GM18868 (cell line): ENCODE measurements at regions not wholly inside any gene's neighbourhood (a gene's known extent, or its start where the extent isn't known, plus 50 kb on each side); places are given as distances from the start of the nearest gene placed in this dataset.
A peak's percentile ranks its signal among the peaks of the same experiment; 100 is the strongest.

Experiments used
- ATAC-seq: cut with Tn5 transposase; IDR thresholded peaks from one replicate; pipeline ENCODE4 v1.9.1; 2021; ENCODE audit warnings: mild to moderate bottlenecking, moderate library complexity; ENCODE audit not compliant: unreplicated experiment

DNA sequence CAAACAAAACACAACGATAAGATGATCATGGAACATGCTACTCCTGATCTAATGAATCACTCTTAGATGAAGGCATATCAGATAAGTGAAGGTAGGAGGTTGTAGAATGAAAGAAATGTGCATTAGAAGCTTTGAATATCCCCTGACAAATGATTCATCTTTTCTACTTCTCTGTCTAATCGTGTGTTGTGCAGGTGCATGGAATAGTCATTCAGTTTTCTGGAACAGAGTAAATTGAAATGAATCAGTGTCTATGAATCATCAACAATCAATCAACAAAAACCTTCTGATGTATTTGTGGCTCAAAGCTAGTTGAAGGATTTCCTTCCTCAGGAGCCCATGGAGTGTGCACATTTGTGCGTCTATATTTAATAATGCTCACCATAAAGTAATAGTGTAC, 1290.4 kb upstream of the PCDH20 start:
- no peak for ATAC-seq

DNA sequence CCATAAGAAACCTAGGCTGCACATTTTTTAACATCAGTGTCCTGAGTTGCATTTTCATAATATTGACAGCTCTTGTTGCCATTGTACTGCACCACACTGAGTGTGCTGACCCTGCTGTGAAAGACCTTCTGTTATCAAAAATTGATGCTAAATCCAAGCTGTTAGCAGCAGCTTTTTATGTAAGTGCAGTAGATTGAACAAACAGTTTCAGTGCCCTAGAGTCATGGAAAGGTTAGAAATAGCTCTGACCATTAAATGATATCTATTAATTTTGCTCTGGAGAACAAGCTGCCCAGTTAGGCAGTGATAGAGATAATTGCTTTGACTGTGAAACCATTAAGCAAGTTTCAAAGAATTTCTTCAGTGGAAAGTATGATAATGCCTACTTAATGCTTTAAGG, 1289.2 kb upstream of the PCDH20 start:
- no peak for ATAC-seq

DNA sequence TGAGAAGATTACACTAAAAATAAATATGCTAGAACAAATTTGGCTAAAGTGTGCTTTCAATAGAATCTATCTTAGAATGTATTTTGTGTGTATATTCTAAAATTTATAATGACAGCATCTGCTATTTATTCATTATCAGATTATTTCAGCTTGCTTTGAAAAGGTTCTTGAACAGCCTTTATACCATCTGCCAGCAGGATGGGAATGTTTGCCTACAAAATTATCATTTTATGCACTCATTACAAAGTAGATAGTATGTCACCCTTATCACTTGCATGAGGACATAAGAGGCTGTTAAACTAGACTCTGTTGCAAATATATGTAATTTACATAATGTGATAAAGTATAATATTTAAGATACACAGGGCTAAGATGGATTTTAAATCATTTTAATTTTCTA, 1286.9 kb upstream of the PCDH20 start:
- no peak for ATAC-seq

DNA sequence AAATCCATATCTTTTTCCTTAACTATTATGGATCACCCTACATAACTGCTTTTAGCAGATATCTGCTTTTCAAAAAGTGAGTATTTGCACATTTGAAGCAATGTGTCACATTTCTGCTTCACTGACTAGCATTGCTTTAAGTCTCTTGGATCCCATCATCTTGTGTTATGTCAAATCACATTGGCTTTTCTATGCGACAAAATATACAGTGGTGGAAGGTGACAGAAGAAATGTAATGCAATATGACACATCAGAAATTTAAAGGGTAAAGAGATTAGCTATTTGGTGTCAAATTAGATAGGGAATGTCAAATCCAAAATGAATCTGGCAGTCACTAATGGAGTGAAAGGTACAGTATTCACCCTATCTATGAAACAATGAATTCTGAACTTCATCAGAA, 1282.1 kb upstream of the PCDH20 start:
- ATAC-seq: no peak

DNA sequence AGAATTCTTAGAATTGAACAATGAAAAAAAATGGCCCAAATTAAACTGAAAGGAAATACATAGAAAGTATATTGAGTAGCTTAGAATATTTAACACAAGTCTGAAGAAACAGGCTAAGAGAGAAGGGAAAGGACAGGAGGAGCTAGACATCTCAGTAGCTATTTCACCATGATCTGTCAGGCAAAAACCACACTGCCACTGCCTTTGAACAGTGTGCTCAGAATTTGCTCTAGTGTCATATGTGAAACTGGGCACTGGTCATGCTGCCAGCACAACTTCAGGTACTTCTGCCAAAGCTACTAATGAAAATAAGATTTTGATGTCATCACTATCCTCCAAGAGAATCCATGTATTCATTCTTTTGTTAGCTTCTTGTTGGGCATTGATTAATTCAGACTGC, 1280.8 kb upstream of the PCDH20 start:
- no peak for ATAC-seq

DNA sequence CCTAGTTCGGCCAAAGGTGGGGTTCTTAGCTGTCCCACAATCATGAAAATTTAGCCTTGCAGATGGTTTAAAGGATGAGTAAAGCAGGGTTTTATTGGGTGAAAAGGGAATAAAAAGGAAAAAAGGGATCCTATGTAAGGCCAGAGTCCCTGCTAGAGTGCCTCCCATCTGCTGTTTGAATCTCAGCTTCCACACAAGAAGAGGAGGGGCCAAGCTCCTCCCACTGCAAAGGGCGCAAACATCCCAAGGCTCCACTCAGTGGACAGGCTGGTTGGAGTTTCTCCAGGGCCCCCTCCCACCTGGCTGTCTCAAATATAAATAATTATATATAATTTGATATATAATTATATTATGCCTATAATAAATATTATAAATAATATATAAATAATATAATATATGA, 1272.1 kb upstream of the PCDH20 start:
- no peak for ATAC-seq

DNA sequence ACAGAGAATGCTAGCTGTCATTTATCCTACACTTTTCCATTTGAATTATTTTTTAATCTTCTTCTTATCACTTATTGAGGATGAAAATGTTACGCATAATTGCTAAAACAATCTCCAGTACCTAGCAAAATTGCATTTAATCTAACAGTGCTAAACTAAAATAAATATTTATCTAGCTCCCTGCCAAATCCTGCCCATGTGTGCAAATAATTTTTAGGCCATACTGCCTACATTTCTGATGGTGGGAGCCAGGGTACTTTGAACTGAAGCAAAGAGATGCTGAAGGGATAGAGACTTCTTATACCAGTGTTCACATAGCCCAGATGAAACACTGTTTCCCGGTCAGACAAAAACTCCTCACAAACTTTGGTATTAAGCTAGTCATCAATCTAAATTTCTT, 1268.7 kb upstream of the PCDH20 start:
- ATAC-seq: no peak

DNA sequence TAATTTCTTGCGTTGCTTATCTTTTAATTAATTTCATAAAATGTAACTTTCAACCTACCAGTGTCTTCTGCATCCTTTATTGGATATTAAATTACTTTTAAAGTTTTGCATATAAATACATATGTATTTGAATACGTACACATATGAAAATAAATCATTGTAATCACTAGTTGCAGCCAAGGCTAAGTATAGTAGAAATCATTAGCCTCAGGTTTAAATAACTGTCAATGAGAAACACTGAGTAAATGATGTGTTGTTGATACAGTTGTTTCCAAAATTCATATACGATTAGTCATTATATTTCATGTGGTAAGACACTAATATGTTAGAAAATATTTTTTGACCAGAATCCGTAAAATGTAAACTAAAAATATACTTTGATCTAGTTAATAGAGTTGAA, 1267.1 kb upstream of the PCDH20 start:
- ATAC-seq: no peak

DNA sequence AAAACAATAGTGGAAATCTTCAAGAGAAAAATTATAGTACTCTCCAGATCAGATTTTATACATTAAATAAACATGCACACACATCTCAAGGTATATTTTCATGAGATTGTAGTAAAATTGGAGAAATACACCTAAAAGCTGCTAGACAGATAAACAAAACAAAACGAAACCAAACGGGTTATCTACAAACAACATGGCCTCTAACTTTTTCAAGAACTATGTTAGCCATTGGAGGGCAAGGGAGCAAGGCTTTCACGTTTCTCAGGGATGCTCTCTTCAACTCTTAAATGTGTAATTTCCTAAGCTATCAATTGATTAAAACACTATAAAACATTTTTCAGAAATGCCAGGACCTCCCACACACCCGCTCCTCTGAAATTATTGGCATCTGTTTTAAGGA, 1262.4 kb upstream of the PCDH20 start:
- no peak for ATAC-seq

DNA sequence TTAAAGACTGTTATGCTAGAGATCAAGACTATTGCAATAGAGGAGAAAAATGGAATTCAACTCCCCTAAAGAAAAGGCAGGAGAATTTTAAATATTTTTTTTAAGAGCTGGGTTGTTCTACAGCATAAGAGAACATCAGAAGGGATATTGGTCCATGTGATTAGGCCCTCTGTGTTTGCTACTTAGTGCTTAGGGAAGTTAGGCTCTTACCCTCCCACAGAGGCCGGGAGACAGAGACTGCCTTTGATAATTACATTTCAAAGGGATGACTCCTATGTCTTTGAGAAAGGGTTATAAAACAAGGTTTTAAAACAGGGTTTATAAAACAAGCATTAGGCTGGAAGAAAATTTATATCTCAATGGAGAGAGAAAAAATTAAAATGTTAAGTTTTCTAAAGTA, 1248.1 kb upstream of the PCDH20 start:
- no peak for ATAC-seq

DNA sequence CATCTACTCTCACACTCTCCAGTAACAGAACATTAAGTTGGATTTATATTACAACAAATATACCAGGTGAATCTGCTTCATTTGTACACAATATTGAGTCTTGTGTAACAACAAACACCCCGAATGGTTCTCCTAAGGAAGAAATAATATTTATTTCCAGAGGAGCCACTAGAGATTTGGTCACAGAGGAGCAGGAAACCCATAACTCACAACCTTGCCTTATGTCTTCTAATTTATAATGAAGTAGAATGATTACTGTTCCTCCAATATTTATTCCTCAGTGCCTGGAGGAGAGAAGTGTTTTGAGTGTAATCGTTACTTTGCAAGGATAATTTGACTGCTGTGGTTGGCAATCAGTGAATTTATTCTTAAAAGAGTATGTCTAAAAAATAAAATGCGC, 1243.7 kb upstream of the PCDH20 start:
- no peak for ATAC-seq

DNA sequence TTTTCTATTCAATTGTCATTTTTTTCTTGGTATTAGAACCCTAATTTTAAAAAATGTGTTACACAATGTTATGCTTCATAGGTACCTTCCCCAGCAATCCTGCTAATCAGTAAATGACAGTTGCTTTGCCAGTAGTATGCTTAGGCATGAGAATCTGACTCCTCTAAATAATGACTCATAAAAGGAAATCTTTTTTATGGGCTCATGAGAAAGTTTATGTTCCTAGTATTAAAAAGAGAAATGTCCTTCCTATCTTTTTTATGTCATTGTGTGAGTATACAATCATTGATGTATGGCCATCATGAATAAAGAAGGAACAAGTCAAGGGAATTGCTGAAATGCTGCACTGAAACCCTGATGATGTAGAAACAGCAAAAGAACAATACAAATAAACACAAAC, 1237.7 kb upstream of the PCDH20 start:
- ATAC-seq: no peak

DNA sequence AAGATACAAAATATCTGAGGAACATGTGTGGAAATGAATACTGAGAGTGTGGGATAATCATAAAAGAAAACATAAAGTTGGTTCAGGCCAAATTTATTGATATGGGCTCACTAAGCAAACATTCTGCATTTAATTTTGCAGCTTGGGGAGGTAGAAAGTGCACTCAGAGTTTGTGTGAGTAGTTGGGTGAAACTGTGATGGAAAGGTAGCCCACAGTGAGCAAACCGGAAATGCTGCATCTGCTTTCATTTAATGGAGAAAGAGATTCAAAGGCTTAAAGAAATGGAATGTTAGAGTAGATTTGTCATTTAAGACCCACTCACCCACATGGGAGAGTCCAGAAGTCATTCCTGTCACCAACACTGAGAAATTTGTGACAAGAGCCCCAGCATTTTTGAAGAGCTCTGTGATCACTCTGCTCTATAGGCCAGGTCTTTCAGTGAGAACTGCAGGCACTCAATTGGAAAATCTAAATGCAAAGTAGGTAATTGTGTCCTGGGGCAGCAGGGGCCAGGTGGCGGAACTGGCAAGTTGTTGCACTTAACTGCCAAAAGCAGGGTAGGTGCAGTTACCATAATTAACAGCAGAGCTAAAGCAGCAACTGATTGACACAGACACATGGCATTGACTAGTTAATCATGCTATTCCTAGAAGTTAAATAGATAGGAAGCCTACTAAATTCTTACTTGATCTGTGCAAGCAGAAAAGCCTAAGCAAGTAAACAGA, 1228.3 kb upstream of the PCDH20 start:
- ATAC-seq: peak; percentile 59

DNA sequence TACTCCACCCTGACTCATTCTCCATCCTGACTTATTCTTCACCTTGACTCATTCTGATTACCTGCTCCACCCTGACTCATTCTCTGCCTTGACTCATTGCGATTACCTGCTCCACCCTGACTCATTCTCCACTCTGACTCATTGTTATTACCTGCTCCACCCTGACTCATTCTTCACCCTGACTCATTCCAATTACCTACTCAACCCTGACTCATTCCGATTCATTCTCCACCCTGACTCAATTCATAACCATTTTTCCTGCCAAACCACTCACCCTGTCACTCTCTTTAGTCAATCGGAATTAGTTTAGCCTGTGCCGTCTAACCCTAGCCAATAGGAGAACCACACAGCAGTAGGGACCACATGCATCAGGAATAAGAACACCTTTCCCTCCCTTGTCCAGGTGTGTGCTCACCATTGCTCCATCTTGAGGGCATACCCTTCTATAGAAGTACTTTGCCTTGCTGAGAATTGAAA, 1227.4 kb upstream of the PCDH20 start:
- ATAC-seq: peak; percentile 66

DNA sequence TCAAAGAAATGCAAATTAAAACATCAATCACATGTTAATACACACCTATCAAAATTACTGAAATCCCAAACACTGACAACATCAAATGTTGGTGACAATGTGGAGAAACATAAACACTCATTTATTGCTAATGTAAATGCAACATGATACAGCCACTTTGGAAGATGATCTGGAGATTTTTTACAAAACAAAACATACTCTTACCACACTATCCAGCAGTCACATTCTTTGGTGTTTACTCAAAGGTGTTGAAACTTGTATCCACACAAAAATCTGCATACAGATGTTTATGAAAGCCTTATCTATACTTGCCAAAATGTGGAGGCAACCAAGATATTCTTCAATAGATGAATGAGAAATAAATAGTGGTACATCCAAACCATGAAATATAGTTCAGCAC, 1219.5 kb upstream of the PCDH20 start:
- ATAC-seq: no peak

DNA sequence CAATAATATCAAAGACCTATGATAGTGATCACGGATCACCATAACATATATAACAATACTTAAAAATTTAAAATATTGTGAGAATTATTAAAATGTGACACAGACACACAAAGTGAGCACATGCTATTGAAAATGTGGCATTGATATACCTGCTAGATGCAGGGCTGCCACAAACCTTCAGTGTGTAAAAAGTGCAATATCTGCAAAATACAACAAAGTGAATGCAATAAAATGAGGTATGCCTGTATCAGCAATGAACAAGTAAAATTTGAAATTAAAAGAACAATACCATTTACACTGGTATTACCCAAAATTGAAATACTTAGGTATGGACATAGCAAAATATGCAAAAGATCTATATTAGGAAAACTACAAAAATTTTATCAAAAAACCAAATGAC, 1217.8 kb upstream of the PCDH20 start:
- ATAC-seq: no peak

DNA sequence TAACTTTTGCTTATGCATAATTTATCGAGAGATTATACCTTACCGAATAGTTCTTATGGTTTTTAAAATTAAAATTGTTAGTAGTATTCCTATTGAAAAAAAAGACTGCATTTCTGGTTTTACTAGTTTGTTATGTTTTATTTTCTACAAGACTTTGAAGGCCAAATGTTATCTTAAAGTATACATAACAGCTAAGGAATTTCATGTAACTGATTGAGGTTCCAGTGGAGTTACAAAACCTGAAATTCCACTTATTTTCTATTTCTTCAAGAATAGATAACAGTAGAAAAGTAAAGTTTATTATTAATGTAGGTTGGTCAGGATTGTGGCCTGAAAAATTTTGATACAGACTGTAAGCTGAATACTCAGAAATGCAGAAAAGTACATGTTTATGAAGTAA, 1216.0 kb upstream of the PCDH20 start:
- no peak for ATAC-seq

DNA sequence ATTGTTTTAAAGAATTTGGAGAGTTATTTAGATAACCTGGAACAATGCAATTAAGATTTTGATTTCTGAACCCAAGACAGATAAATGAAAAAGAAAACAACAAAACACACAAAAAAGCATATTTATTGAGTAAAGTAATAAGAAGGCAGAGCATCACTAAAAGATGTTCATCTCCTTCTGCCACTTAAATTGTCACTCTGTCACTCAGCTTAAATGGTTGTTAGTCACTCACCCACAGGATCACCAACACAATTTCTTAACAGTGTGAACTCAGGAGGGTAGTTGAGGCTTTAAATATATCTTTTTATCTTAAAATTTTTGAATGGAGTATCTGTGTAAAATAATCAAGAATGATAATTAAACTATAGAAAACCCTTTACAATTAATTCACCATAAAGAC, 1215.5 kb upstream of the PCDH20 start:
- no peak for ATAC-seq

DNA sequence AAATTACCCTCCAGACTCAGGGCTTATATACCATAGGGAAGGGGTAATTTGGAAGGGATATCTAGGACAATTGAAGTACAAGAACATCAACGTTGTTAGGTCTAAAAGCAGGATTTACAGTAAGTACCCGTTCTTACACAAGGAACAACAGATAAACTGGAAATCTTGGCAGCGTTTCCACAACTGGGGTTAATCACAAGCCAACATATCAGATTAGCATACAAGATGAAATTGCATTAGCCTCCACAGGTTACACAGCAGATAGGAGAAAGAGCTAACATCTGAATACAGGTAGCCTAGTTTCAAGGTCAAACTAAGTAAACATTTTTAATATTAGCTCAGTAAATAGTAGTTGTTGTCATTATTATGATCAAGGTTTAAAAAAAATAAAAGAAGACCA, 1214.0 kb upstream of the PCDH20 start:
- ATAC-seq: no peak

DNA sequence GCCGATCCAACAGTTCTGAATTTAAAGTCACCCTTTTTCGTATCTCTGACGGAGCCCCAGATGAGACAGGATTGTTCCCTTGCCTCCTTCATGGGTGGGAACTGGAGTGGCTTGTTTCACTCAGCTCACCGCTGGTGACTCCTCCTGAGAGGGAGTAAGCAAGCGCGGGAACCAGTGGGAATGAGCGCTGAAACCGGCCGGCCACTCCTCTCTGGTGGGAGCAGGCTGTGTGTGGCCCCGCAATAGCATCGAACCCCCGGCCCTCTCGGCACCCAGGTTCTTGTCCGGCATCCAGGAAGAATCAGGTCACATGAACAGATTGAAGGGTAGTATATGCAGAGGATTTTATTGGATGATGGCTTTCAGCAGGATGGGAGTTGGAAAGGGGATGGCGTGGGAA, 1211.6 kb upstream of the PCDH20 start:
- no peak for ATAC-seq

DNA sequence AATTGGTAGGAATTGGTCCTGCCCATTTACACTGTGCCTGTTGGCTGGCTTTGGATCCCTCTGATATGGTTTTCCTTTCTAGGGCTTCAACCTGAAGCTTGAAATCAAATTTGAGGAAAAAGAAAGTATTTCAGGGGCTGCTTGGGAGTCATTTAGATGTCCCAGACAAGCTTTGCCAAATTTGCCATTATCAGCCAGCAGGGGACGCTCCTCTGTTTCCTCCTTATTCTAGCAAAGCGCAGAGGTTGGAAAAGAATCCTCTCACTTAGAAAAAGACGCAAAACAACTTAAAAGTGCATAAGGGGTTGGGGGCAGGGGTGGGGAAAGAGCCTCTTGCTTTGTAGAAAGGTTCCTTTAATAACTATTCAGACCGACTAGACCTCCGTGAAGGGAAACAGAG, 1211.1 kb upstream of the PCDH20 start:
- ATAC-seq: peak; percentile 45

DNA sequence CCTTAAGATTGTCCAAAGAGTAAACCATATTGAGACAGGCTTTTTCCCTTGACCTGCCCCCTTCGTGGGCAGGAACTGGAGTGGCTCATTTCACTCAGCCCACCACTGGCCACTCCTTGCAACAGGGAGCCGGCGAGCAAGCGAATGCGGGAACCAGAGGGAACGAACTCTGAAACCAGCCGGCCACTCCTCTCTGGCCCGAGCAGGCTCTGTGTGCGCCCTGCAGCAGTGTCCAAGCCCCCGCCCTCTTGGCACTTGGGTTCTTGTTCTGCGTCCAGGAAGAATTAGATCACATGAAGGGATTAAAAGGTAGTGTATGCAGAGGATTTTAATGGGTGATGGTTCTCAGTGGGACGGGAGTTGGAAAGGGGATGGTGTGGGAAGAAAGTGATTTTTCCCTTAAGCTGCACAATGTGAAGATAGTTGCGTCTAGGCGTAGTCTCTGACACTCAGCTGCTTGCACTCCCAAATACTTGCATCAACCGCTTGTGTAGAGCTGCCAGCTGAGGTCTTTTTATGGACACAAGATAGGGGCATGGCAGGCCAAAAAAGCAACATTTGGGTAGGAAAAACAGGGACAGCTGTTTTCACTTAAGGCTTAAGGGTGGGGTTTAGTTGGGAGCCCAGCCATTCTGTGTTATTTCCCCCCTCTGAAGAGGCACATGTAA, 1209.7 kb upstream of the PCDH20 start:
- ATAC-seq: no peak

DNA sequence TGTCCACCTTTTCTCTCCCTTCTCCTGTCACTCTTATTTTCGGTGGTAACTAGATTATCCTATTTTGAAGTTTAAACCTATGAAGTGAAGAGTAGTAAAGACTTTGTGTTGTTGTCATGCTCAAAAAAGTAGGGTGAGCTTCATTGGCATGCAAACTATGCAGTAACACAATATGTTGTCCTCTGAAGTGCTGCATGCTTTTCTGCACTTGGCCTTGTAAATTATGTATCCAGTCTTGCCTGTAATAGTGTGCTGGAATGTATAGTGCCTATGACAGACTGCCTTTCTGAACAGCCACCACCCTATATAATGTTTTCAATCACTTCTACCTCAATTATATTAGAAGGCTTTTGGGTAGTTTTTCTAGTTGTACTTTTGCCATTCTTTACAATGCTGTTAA, 1198.2 kb upstream of the PCDH20 start:
- no peak for ATAC-seq
